T-cell (primary cell): ENCODE measurements at regions not wholly inside any gene's neighbourhood (a gene's known extent, or its start where the extent isn't known, plus 50 kb on each side); places are given as distances from the start of the nearest gene placed in this dataset.

Experiments used
- ATAC-seq, 4 experiments: fragments of 200-7000 bp in 3 of 4; fragments of 150-1000 bp in 1 of 4; cut with Tn5 transposase; replicated peaks in 1 of 4; 1 replicate in 3 of 4; 2 replicates in 1 of 4; pipeline ENCODE4 v1.10.0; 2021; ENCODE audit warnings: moderate library complexity in 3 of 4, mild to moderate bottlenecking in 2 of 4, moderate number of reproducible peaks in 1 of 4
- CTCF ChIA-PET, 2 donors: fragments of 300-600 bp; sonication (Branson Sonifier 250); formaldehyde crosslinking; loops; one replicate each; lab custom pipeline; 2022; ENCODE audit warnings: antibody characterized with exemption in 2 of 2; lab: Charles Lee
- POLR2A ChIA-PET, 2 donors: fragments of 300-600 bp; sonication (Branson Sonifier 250); formaldehyde crosslinking; loops; one replicate each; lab custom pipeline; 2022; ENCODE audit warnings: antibody characterized with exemption in 2 of 2; lab: Charles Lee
- DNase-seq, 35 experiments: peaks; one replicate each; pipeline versions ENCODE4 v3.0.0 to v3.0.0-alpha.2; 2013 to 2023
- H3K27ac ChIP-seq: one replicate; pipeline ENCODE4 v1.5.1; 2013; ENCODE audit warnings: low read length
- H3K27me3 ChIP-seq, 2 experiments: replicated peaks in 1 of 2; 1 replicate in 1 of 2; 2 replicates in 1 of 2; pipeline versions ENCODE4 v1.6.1 to v1.7.0; 2013; ENCODE audit warnings: low read length in 1 of 2, mixed read lengths in 1 of 2; ENCODE audit not compliant: control insufficient read depth in 2 of 2, insufficient read depth in 2 of 2; ENCODE audit errors: extremely low read depth in 1 of 2
- H3K36me3 ChIP-seq, 2 donors: 1 replicate in 1 of 2; 2 replicates in 1 of 2; pipeline versions ENCODE4 v1.6.1 to v1.7.0; 2013; ENCODE audit warnings: low read length in 1 of 2; ENCODE audit not compliant: control insufficient read depth in 2 of 2, insufficient read depth in 1 of 2; ENCODE audit errors: extremely low read depth in 1 of 2
- H3K4me1 ChIP-seq, 2 experiments: 1 replicate in 1 of 2; 2 replicates in 1 of 2; pipeline versions ENCODE4 v1.6.1 to v1.7.0; 2013; ENCODE audit warnings: low read length in 2 of 2, mixed read lengths in 1 of 2; ENCODE audit not compliant: insufficient read depth in 2 of 2, control insufficient read depth in 1 of 2; ENCODE audit errors: extremely low read depth in 1 of 2
- H3K4me3 ChIP-seq, 2 donors: 1 replicate in 1 of 2; 2 replicates in 1 of 2; pipeline versions ENCODE4 v1.5.1 to v1.7.0; 2013; ENCODE audit warnings: mild to moderate bottlenecking in 2 of 2, low read length in 1 of 2, moderate library complexity in 1 of 2; ENCODE audit not compliant: control insufficient read depth in 1 of 2; ENCODE audit errors: extremely low read depth in 1 of 2
- H3K9me3 ChIP-seq: 2 replicates; pipeline ENCODE4 v1.7.0; 2013
- H3K27ac Mint-ChIP-seq, 2 donors: one replicate each; pipeline ENCODE4 v1.8.0; 2020 to 2021; ENCODE audit warnings: mild to moderate bottlenecking in 2 of 2, mixed read lengths in 2 of 2
- H3K27me3 Mint-ChIP-seq, 2 donors: one replicate each; pipeline ENCODE4 v1.8.0; 2021 to 2022; ENCODE audit warnings: mixed read lengths in 2 of 2
- H3K36me3 Mint-ChIP-seq: one replicate; pipeline ENCODE4 v1.8.0; 2021; ENCODE audit warnings: mixed read lengths
- H3K4me1 Mint-ChIP-seq, 3 donors: one replicate each; pipeline ENCODE4 v1.8.0; 2020 to 2022; ENCODE audit warnings: mixed read lengths in 3 of 3, mild to moderate bottlenecking in 1 of 3
- H3K4me3 Mint-ChIP-seq, 3 donors: one replicate each; pipeline ENCODE4 v1.8.0; 2020 to 2022; ENCODE audit warnings: mild to moderate bottlenecking in 3 of 3, mixed read lengths in 3 of 3, moderate library complexity in 3 of 3
- H3K9me3 Mint-ChIP-seq, 3 donors: one replicate each; pipeline ENCODE4 v1.8.0; 2020 to 2022; ENCODE audit warnings: mixed read lengths in 3 of 3
- WGBS: methylation state at CpG from one replicate; pipeline ENCODE4 v1.1.5; 2013; ENCODE audit warnings: missing lambda C conversion rate; ENCODE audit not compliant: insufficient coverage; 5-methylcytosine and 5-hydroxymethylcytosine counted together

- DNase-seq = peak in 1 of 35 experiments; percentile 10
- Histone ChIP-seq H3K9me3 (no peaks in the 10 kb centered on the region), H3K27me3 (no peaks in the 10 kb centered on the region), H3K27ac (peak overlapping the region; percentile 92), H3K36me3 (no peaks in the 10 kb centered on the region), H3K4me1 (peaks cover 23 to 40% of the 10 kb centered on the region in 2 experiments), H3K4me3 (no peak overlapping the region)
- Mint-ChIP-seq H3K4me3 (peak overlapping the region in 2 of 3 donors; percentile 79), H3K9me3 (no peaks in the 10 kb centered on the region), H3K4me1 (peaks cover 48 to 57% (median 49%) of the 10 kb centered on the region in 3 donors), H3K36me3 (no peaks in the 10 kb centered on the region), H3K27ac (peak overlapping the region; percentile 96 to 97), H3K27me3 (no peaks in the 10 kb centered on the region)
- ChIA-PET POLR2A (no interaction called here), CTCF (interaction anchor here in 1 of 2 donors (0.5 to 1.9 kb wide), 4 partner anchors 159 to 856 kb away, joined by 3 to 12 read pairs (median 4); no protein-coding TSS in a partner anchor)
- WGBS = no CpG with 5 or more reads among the region's 3 CpGs
- ATAC-seq = no peak
Observed at GRCh38 chr13:99659226-99659625, 158.0 kb downstream of the TM9SF2 start.

- peaks cover 23 to 40% of the 10 kb centered on the region in 2 experiments for H3K4me1 ChIP-seq
- H3K27ac ChIP-seq = peak overlapping the region; percentile 92
- peak overlapping the region; percentile 96 to 97 for H3K27ac Mint-ChIP-seq
- ATAC-seq = peak; percentile 49 to 59 (median 54)
- WGBS = 4% methylated on average over 4 of the region's 26 CpGs
- H3K9me3 Mint-ChIP-seq = no peaks in the 10 kb centered on the region
- ChIA-PET CTCF (interaction anchor here (0.5 to 2.8 kb wide), 13 partner anchors 10 to 1016 kb away, joined by 3 to 12 read pairs (median 3); partner anchors contain the start of genes CLYBL (in 1 of the 2) and TMTC4 (in 1 of the 2)), POLR2A (no interaction called here)
- H3K36me3 Mint-ChIP-seq = no peaks in the 10 kb centered on the region
- H3K4me3 ChIP-seq = peak overlapping the region; percentile 54 to 64
- no peaks in the 10 kb centered on the region for H3K9me3 ChIP-seq
- no peaks in the 10 kb centered on the region for H3K27me3 Mint-ChIP-seq
- peaks cover 48 to 57% (median 49%) of the 10 kb centered on the region in 3 donors for H3K4me1 Mint-ChIP-seq
- no peaks in the 10 kb centered on the region for H3K27me3 ChIP-seq
- DNase-seq = peak in 34 of 35 experiments; percentile 31 to 81 (median 58)
- peak overlapping the region; percentile 74 to 79 (median 79) for H3K4me3 Mint-ChIP-seq
- H3K36me3 ChIP-seq = no peaks in the 10 kb centered on the region
Observed at GRCh38 chr13:99658261-99658991, 157.2 kb downstream of the TM9SF2 start.

GRCh38 chr13:99657848-99658260, 156.6 kb downstream of the TM9SF2 start:
- H3K4me1 ChIP-seq = peaks cover 23 to 40% of the 10 kb centered on the region in 2 experiments
- Mint-ChIP-seq H3K4me3 (peak overlapping the region; percentile 74 to 79 (median 79)), H3K27me3 (no peaks in the 10 kb centered on the region), H3K36me3 (no peaks in the 10 kb centered on the region), H3K27ac (peak overlapping the region; percentile 96 to 97), H3K9me3 (no peaks in the 10 kb centered on the region), H3K4me1 (peaks cover 48 to 57% (median 49%) of the 10 kb centered on the region in 3 donors)
- H3K36me3 ChIP-seq = no peaks in the 10 kb centered on the region
- DNase-seq (peak in 19 of 35 experiments; percentile 2 to 57 (median 19)), ATAC-seq (peak; percentile 15 to 44 (median 26))
- H3K4me3 ChIP-seq = peak overlapping the region; percentile 54 to 64
- ChIA-PET POLR2A (interaction anchor here in 1 of 2 donors (0.7 kb wide), 1 partner anchor 51 kb away, joined by 3 read pairs; the partner anchor contains the start of gene CLYBL), CTCF (interaction anchor here (0.6 to 2.8 kb wide), 12 partner anchors 9 to 1017 kb away, joined by 3 to 12 read pairs (median 4); partner anchors contain the start of genes CLYBL (in 1 of the 2) and TMTC4 (in 1 of the 2))
- peak overlapping the region; percentile 92 for H3K27ac ChIP-seq
- WGBS = 18% methylated on average over 23 of the region's 29 CpGs
- no peaks in the 10 kb centered on the region for H3K27me3 ChIP-seq
- no peaks in the 10 kb centered on the region for H3K9me3 ChIP-seq

GRCh38 chr13:99656844-99657381, 155.6 kb downstream of the TM9SF2 start:
- peak in 18 of 35 experiments; percentile 2 to 79 (median 16) for DNase-seq
- Mint-ChIP-seq H3K27me3 (no peaks in the 10 kb centered on the region), H3K9me3 (no peaks in the 10 kb centered on the region), H3K4me1 (peaks cover 48 to 56% (median 49%) of the 10 kb centered on the region in 3 donors), H3K27ac (peak overlapping the region; percentile 96 to 97), H3K36me3 (no peaks in the 10 kb centered on the region), H3K4me3 (peak overlapping the region; percentile 74 to 79 (median 79))
- Histone ChIP-seq H3K36me3 (no peaks in the 10 kb centered on the region), H3K27me3 (no peaks in the 10 kb centered on the region), H3K4me1 (peaks cover 23 to 40% of the 10 kb centered on the region in 2 experiments), H3K4me3 (peak overlapping the region in 1 of 2 donors; percentile 36), H3K27ac (peak overlapping the region; percentile 92), H3K9me3 (no peaks in the 10 kb centered on the region)
- ChIA-PET POLR2A (interaction anchor here in 1 of 2 donors (0.7 kb wide), 1 partner anchor 50 kb away, joined by 3 read pairs; the partner anchor contains the start of gene CLYBL), CTCF (interaction anchor here (0.6 to 2.8 kb wide), 25 partner anchors 44 to 1471 kb away, joined by 3 to 18 read pairs (median 4); partner anchors contain the start of gene CLYBL (in 1 of the 2))
- WGBS = 15% methylated on average over 5 of the region's 6 CpGs
- peak; percentile 65 to 78 (median 68) for ATAC-seq

GRCh38 chr13:99656092-99656745, 154.9 kb downstream of the TM9SF2 start:
- Mint-ChIP-seq H3K27ac (peak overlapping the region; percentile 96 to 97), H3K27me3 (no peaks in the 10 kb centered on the region), H3K4me3 (peak overlapping the region; percentile 74 to 79 (median 79)), H3K9me3 (no peaks in the 10 kb centered on the region), H3K36me3 (no peaks in the 10 kb centered on the region), H3K4me1 (peaks cover 48 to 51% (median 49%) of the 10 kb centered on the region in 3 donors)
- H3K9me3 ChIP-seq = no peaks in the 10 kb centered on the region
- CTCF ChIA-PET = interaction anchor here (0.5 to 2.8 kb wide), 28 partner anchors 30 to 1472 kb away, joined by 3 to 18 read pairs (median 3); partner anchors contain the start of gene CLYBL (in 1 of the 2)
- POLR2A ChIA-PET = interaction anchor here in 1 of 2 donors (0.6 kb wide), 1 partner anchor 50 kb away, joined by 5 read pairs; the partner anchor contains the start of gene CLYBL
- no peaks in the 10 kb centered on the region for H3K27me3 ChIP-seq
- DNase-seq (peak; percentile 56 to 93 (median 75)), ATAC-seq (peak; percentile 55 to 66 (median 62))
- H3K4me1 ChIP-seq = peaks cover 23 to 40% of the 10 kb centered on the region in 2 experiments
- whole genome bisulfite sequencing = 0% methylated on average over 5 of the region's 8 CpGs
- peak overlapping the region in 1 of 2 donors; percentile 36 for H3K4me3 ChIP-seq
- H3K27ac ChIP-seq = peak overlapping the region; percentile 92
- no peaks in the 10 kb centered on the region for H3K36me3 ChIP-seq
